Calu3 (cell line): ENCODE measurements at regions not wholly inside any gene's neighbourhood (a gene's known extent, or its start where the extent isn't known, plus 50 kb on each side); places are given as distances from the start of the nearest gene placed in this dataset.

Experiments used
- BruUV-seq: library from RNA; stranded (reverse); fragments of 400-500 nt; replicated peaks from 2 replicates; lab custom pipeline; 2021; lab: Mats Ljungman, UMichigan
- CTCF ChIA-PET: fragments of 300-600 bp; sonication (Branson Sonifier 250); formaldehyde crosslinking; loops from one replicate; lab custom pipeline; 2022; ENCODE audit warnings: antibody characterized with exemption; lab: Charles Lee
- DNase-seq: peaks from one replicate; pipeline ENCODE4 v3.0.0; 2022
- H3K27ac Mint-ChIP-seq: one replicate; pipeline ENCODE4 v1.8.0; 2022; ENCODE audit warnings: mixed read lengths; ENCODE audit not compliant: unreplicated experiment
- H3K27me3 Mint-ChIP-seq: one replicate; pipeline ENCODE4 v1.8.0; 2022; ENCODE audit warnings: mixed read lengths; ENCODE audit not compliant: unreplicated experiment
- H3K36me3 Mint-ChIP-seq: one replicate; pipeline ENCODE4 v1.8.0; 2022; ENCODE audit warnings: mild to moderate bottlenecking, moderate library complexity, mixed read lengths; ENCODE audit not compliant: insufficient read depth, unreplicated experiment
- H3K4me1 Mint-ChIP-seq: one replicate; pipeline ENCODE4 v1.8.0; 2022; ENCODE audit warnings: mild to moderate bottlenecking, low read depth, mixed read lengths; ENCODE audit not compliant: unreplicated experiment
- H3K4me3 Mint-ChIP-seq: one replicate; pipeline ENCODE4 v1.8.0; 2022; ENCODE audit warnings: mild to moderate bottlenecking, low read depth, moderate library complexity, mixed read lengths; ENCODE audit not compliant: unreplicated experiment
- H3K9me3 Mint-ChIP-seq: one replicate; pipeline ENCODE4 v1.8.0; 2022; ENCODE audit warnings: low read depth, mixed read lengths; ENCODE audit not compliant: unreplicated experiment
- intact Hi-C: fragments of 100-400 bp; cut with micrococcal nuclease; formaldehyde crosslinking; loops from one replicate; pipeline ENCODE4 v1.10.0; 2022; ENCODE audit not compliant: unreplicated experiment
- TF ChIP-seq, protein P1 (sequence below): fragments of 200-600 bp; IDR thresholded peaks from one replicate; pipeline ENCODE4 v1.8.0; 2022; ENCODE audit warnings: antibody characterized with exemption; ENCODE audit not compliant: unreplicated experiment

DNA sequence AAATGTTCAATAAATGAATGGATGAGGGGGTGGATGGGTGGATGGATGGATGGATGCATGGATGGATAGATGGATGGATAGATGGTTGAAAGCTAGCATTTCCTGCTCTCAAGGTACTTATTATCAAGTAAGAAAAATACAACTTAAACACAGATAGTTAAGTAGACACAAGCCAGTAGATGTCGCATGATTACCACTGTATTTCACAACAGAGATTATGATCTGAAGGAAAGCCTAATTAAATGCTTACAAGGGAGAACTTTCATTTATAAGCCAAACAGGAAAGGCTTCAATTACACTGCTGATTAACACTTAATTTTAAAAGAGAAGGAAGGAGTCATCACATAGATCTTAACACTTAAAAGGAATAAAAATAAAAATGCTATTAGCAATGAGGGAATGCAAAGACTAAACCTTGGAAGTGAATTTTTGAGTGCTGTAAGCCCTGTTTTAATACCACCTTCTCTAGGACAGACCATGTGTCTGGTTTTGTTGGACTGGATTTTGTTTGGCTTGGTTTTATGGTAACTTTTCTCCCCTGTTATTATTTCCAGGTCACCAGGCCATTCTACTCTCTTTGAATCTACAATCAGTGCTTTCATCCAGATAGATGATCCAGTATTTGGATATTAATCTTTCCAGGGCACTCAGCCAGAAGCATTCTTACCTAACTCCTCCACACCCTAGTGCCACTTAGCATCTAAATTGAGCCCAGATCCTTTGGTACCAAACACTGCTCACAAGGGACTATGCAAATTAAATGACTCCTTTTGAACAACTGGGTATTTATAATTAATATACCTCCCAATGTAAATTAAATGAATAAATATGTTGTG lies 75.5 kb upstream of the SLC39A8 start:
- no TSS peak for BruUV-seq
- intact Hi-C loops, result no loop called here
- no peak for DNase-seq

GRCh38 chr4:102422843-102423242 lies 77.6 kb upstream of the SLC39A8 start:
- CTCF ChIA-PET, result no interaction called here
- no peak overlapping the region for H3K4me3 Mint-ChIP-seq
- no TSS peak for BruUV-seq
- intact Hi-C loops, result no loop called here
- no peaks in the 10 kb centered on the region for H3K4me1 Mint-ChIP-seq
- no peaks in the 10 kb centered on the region for H3K9me3 Mint-ChIP-seq
- no peak overlapping the region for H3K27ac Mint-ChIP-seq
- no peaks in the 10 kb centered on the region for H3K27me3 Mint-ChIP-seq
- H3K36me3 Mint-ChIP-seq, result no peaks in the 10 kb centered on the region
- TF ChIP-seq, protein P1, sequence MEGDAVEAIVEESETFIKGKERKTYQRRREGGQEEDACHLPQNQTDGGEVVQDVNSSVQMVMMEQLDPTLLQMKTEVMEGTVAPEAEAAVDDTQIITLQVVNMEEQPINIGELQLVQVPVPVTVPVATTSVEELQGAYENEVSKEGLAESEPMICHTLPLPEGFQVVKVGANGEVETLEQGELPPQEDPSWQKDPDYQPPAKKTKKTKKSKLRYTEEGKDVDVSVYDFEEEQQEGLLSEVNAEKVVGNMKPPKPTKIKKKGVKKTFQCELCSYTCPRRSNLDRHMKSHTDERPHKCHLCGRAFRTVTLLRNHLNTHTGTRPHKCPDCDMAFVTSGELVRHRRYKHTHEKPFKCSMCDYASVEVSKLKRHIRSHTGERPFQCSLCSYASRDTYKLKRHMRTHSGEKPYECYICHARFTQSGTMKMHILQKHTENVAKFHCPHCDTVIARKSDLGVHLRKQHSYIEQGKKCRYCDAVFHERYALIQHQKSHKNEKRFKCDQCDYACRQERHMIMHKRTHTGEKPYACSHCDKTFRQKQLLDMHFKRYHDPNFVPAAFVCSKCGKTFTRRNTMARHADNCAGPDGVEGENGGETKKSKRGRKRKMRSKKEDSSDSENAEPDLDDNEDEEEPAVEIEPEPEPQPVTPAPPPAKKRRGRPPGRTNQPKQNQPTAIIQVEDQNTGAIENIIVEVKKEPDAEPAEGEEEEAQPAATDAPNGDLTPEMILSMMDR, result no peak
- no peak for DNase-seq

More for the DNA sequence above, 75.5 kb upstream of the SLC39A8 start:
- no peak overlapping the region for H3K4me3 Mint-ChIP-seq
- no peaks in the 10 kb centered on the region for H3K27me3 Mint-ChIP-seq
- TF ChIP-seq, protein P1, result no peak
- no peaks in the 10 kb centered on the region for H3K36me3 Mint-ChIP-seq
- H3K4me1 Mint-ChIP-seq, result no peaks in the 10 kb centered on the region
- CTCF ChIA-PET, result interaction anchor here (0.6 kb wide), 1 partner anchor 10 kb away, joined by 4 read pairs; no protein-coding TSS in a partner anchor
- no peaks in the 10 kb centered on the region for H3K9me3 Mint-ChIP-seq
- H3K27ac Mint-ChIP-seq, result no peak overlapping the region

- intact Hi-C loops, result no loop called here
- Mint-ChIP-seq H3K36me3 (no peaks in the 10 kb centered on the region), H3K4me1 (no peaks in the 10 kb centered on the region), H3K9me3 (no peaks in the 10 kb centered on the region), H3K27me3 (no peaks in the 10 kb centered on the region), H3K27ac (no peak overlapping the region), H3K4me3 (no peak overlapping the region)
- no TSS peak for BruUV-seq
- CTCF ChIA-PET, result no interaction called here
- TF ChIP-seq, protein P1, result no peak
- DNase-seq, result no peak
Measured at GRCh38 chr4:102423375-102423774, 77.8 kb upstream of the NFKB1 start.

DNA sequence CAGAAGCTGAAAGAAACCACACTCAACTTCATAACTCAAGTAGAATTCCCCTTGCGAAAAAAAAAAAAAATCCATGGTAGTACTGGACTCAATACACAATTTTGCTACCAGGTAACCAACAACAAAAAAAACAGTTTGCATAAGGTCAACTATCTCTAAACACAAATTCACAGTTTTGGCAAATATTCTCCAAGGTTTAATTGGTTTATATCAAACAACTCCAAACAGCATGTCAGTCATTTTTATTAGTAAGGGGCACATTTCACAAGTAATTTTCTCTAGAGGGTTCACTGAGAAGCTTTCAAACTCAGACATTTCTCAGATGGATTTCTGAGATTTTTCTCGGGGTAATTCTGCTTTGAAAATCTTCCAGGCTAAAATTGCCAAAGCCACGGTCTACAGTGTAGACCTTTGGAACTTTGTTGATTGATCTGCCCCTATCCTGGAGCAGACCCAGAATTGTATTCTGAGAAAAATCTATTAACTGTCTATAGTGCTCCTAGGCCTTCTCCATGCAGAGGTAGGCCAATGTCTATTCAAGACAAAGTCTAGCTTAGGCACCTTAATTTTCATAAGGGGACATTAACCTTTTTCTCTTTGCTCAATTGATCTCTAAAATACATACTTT lies 73.7 kb upstream of the NFKB1 start:
- H3K27ac Mint-ChIP-seq, result no peak overlapping the region
- no peaks in the 10 kb centered on the region for H3K27me3 Mint-ChIP-seq
- CTCF ChIA-PET, result interaction anchor here (0.7 kb wide), 1 partner anchor 704 kb away, joined by 4 read pairs; no protein-coding TSS in a partner anchor
- H3K36me3 Mint-ChIP-seq, result peaks cover 6% of the 10 kb centered on the region
- intact Hi-C loops, result no loop called here
- BruUV-seq, result no TSS peak
- TF ChIP-seq, protein P1, result no peak
- no peaks in the 10 kb centered on the region for H3K9me3 Mint-ChIP-seq
- no peak for DNase-seq
- H3K4me1 Mint-ChIP-seq, result peaks cover 16% of the 10 kb centered on the region
- H3K4me3 Mint-ChIP-seq, result no peak overlapping the region
